ENCODE measurements at regions not wholly inside any gene's neighbourhood (a gene's known extent, or its start where the extent isn't known, plus 50 kb on each side); places are given as distances from the start of the nearest gene placed in this dataset.
"Not testable (repeated sequence)": the region's sequence is repeated elsewhere in the genome, so short reads cannot be mapped to it uniquely, and the experiment has no call there.

DNA sequence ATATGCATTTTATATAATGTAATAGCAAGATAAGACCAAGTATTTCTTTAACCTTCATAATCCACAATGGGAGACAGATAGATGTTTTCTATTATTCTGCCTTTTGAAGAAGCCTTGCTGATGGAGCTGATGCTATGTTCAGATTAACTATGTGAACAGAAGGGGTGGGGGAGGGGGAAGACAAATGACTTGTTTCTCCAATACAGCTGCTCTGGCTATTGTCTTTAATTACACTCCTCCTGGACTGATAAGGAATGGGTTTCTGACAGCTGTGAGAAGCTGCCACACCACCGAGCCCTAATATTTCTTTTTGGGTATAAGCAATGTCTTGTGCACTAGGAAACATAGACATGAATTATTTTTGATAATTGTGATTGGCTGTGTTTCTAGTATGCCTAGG lies 62.0 kb downstream of the CAVIN4 start:
- no peak for DNase-seq (ENCODE audit: low read depth)

DNA sequence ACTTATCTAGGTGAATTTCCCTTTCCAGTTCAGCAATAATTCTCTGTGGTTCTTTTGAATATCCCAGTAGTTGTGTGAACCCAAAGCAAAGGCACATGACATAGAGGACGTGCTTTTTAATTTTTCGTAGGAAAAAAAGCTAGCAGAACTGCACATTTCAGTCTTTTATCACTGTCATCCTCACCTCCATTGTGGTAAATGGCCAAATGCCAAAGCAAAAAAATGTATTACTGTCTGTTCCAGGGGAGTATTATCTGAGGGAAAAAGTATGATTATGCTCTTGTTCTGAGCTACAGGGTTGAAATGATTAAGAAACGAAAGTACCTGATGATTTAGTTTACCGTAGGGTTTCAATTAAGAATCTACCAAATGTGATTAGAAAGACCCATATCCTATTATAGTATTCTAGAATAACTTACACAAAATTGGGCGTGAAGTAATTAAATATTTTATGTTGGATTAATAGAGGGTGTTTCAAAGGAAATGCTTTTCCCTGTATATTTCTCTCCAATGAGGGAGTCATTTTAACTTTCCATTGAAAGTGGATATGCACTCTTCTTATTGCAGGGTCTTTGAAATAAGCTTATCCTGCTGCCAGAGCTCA lies 62.7 kb downstream of the CAVIN4 start:
- no peak for DNase-seq (ENCODE audit: low read depth)

DNA sequence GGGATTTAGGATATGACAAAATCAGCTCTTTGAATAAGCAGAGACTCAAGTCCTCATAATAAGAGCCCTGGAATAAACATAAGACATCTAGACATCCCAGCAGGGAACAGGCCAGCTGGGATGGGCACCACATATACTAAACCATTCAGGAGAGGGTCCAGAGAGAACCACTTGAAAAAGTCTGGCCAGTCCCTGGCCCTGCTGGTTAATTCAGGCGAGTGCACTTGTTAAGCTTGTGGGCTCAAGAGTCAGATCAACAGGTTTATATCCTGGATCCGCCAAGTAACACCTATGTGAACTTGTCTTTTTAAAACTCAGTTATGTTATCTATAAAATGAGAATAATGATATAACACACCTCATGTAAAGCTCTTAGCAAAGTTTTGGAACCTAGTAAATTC lies 63.3 kb downstream of the CAVIN4 start:
- DNase-seq (ENCODE audit: low read depth) = no peak

DNA sequence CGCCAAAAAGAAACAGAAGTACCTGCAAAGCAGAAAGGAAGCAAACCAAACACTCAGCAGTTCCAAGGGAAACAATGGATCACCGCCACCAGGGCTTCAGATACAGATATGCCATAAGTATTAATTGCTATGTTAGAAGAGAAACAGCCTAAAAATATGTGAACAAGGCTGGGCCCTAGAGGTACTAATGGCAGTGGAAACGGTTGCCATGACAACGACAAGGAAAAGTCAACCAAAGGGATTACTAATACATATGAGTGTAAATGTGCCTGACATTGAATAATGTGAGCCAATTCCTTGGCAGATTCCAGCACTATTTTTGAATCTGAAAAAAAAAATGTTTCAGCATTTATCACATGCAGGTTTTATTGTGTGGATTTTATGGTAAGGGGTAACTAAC lies 75.0 kb downstream of the CAVIN4 start:
- DNase-seq (ENCODE audit: low read depth) = no peak

DNA sequence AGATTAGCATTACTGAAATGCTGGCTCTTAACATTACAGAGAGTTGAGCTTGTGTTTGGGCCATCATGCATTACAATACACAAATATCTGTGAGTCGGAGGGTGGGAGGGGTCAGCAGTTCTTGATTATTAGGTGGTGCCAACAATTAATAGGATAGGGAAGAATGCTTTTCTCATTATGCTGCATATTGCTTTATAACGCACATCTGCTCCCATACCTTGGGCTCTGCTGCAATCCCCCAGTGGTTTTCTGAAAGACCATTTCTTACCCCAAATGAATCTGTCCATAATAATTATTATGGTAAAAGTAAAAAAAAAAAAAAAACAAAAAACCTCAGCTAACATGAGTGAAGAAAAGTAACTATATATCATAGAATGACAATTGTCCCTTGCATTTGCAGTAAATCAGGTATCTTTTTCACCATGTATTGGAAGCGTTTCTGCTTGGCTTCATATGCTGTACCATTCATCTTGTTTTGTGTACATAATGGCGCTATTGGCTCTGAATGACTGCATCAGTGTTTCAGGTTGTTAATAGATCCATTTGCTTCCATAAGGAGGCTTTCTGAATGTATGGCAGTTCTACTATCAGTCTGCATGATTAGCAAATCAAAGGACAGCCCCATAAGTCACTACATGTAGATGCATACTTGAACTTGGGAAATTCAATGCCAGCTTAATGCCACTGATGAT lies 75.9 kb downstream of the CAVIN4 start:
- DNase-seq (ENCODE audit: low read depth) = no peak

DNA sequence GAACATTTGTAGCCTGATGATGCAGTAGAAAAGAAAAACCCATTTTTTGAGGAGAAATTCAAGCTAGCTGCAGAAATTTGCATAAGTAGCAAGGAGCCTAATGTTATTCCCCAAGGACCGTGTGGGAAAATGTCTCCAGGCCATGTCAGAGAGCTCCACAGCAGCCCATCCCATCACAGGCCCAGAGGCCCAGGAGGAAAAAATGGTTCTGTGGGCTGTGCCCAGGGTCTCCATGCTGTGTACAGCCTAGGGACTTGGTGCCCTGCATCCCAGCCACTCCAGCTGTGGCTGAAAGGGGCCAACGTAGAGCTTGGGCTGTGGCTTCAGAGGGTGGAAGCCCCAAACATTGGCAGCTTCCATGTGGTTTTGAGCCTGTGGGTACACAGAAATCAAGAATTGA lies 79.0 kb downstream of the CAVIN4 start:
- not testable (repeated sequence) for DNase-seq (ENCODE audit: low read depth)

DNA sequence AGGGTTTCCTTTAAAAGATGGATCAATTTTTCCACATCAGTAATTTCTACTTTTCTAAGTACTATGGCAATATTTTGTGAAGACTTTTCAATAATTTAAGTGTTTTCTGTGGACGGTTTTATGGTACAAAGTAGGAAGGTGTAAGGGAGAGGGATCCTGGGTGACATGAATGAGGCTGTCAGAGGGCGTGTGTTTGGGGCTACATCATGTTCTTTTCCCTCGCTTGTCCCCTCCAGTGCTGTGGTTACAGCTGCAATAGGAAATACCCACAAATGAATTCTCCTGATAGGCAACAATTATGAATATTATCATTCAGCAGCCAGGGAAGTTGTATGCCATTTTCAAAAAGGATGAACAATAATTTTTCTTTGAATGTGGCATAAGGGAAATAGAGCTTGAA lies 83.8 kb downstream of the CAVIN4 start:
- no peak for DNase-seq (ENCODE audit: low read depth)

DNA sequence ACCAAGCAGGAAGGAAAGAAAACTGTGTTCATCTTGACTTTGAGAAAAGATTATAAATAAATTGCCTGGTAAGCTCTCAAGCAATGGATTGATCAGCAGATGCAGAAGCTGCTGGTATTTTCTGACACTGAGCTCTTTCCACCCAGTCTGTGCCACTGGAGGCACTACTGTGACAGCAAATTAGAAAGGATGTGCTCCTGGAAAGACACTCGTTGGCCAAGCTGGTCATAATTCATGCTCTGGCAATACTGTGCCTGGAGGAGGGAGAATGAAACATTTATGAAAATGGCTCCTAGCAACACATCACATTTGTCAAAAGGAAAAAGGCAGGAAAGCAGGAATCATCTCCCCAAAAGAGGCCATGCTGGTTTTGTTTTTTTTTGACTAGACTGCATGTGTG lies 84.2 kb downstream of the CAVIN4 start:
- DNase-seq (ENCODE audit: low read depth) = no peak

DNA sequence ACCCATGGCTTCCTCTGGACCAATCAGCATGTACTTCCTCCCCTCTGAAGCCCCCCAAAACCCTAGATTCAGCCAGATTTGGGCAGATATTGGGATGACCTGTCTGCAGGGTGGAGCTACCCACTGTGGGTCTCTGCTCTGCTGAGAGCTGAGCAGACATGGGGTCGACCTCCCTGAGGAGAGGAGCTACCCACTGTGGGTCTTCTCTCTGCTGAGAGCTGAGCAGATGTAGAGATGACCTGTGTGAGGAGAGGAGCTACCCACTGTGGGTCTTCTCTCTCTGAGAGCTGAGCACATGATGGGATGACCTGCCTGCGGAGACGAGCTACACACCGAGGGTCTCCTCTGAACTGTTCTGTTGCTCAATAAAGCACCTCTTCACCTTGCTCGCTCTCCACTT lies 89.6 kb downstream of the CAVIN4 start:
- no peak for DNase-seq (ENCODE audit: low read depth)

DNA sequence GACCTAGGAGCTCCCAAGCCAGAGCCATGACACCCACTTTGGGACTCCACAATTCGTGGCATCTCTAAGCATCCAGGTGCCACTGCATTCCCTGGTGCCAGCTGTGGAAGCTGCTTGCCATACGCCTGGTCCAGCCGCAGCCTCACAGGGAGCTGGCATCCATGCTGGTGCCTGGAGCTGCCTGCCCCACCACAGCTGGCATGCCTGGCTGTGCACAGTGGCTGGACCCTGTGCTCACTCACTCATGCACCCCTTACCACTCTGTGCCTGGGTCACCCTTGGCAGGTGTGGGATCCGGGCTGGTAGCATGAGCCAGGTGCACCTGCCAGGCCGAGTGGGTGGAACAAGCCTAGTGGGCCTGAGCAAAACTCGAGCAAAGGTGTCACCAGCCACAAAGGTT lies 90.1 kb downstream of the CAVIN4 start:
- no peak for DNase-seq (ENCODE audit: low read depth)

DNA sequence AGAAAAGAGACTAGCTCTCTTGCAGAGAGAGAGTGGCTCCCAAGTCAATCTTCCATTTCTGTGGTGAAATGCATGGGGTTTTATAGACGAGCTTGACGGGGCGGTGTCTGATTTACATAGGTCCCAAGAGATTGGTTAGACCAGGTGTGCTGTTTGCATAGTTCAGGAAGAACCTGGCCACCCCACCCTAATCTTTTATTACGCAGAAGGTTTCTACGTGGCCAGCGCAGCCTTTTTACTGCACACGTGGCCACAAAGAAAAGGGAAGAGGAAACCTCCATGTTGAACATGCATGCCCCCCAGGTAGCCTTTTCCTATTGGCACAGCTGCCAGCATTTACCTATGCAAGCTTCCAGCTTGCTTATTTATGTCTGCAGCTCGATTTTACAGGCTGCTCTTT lies 92.1 kb downstream of the CAVIN4 start:
- DNase-seq (ENCODE audit: low read depth) = no peak

DNA sequence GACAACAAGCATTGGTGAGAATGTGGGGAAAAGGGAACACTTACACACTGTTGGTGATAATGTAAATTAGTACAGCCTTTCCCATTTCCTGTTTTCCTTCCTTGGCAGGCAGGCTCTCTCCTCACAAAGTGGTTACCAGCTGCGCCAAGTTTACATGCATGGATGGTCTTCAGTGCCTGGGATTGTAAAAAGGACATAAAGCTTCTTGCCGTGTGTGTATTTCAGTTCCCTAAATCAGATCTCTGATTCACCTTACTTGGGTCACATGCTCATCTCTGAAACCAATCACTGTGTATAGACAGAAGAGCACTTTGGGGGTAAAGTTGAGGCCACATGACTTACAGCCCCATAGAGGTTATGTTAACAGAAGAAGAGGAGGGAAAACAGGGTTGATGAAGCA lies 92.8 kb downstream of the CAVIN4 start:
- DNase-seq (ENCODE audit: low read depth) = no peak

DNA sequence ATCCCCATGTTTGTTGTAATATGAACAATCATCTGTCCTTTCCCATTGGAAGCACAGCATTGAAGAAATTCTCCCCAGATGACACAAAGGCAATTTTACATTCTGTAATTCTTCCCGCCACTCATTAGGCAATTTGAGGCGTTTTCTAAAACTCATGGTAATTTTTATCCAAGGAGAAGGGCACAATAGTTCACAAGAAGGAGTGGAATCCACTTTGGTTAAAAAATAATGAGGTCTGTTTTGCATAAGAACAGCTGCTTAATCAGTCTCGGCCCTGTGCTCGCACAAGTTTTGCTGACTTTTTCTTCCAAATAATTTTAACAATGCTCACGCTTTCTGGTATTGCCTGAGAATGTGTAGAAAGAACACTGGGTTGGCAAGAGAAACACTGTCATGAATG lies 94.0 kb downstream of the CAVIN4 start:
- no peak for DNase-seq (ENCODE audit: low read depth)

DNA sequence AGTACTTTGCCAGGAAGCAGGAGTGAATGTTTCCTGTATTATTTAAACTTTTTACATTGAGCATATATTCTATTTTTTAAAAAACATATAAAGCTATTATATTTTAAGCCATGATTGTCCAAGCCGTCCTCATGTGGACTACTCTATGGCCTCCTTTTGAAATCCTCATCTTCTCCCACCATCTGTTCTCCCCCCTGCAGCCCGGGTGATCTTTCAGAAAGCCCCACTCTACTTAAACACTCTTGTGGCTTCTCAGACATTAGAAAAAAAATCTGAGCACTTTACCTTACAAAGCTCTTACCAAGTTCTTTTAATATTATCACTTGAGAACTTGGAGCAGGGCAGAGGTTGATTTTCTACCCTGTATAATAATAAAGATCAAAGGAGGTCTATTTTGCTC lies 95.4 kb downstream of the CAVIN4 start:
- DNase-seq (ENCODE audit: low read depth) = no peak

DNA sequence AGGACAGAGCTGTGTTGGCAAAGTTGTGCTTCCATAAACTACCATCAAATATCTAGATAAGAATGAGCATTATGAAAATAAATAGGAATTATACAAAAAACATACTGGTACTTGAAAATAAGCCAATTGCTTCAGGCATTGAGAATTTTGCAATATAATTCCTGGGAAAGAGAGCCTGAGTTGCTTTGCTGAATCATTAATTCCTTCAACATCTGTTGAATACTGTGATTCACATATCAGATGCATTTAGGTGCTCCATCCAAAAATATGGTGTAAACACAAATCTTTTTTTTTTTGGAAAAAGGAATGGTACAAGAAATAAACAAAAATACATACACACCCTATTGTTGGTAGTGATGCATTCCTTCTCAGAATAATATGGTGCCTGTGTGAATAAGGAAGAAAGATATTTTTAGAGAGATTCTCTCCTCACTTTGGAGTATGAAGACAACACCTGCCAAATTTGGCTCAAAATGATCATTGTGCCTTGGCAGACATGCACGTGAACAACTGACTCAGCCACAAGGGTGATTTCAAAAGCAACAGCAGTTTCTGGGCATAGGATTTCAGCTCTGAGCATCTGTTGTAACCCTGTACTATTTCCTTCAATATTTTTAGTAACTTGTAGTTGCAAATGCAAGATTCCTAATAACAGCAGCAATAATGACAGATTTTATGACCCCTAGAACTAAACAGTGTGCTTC lies 96.7 kb downstream of the CAVIN4 start:
- no peak for DNase-seq (ENCODE audit: low read depth)

DNA sequence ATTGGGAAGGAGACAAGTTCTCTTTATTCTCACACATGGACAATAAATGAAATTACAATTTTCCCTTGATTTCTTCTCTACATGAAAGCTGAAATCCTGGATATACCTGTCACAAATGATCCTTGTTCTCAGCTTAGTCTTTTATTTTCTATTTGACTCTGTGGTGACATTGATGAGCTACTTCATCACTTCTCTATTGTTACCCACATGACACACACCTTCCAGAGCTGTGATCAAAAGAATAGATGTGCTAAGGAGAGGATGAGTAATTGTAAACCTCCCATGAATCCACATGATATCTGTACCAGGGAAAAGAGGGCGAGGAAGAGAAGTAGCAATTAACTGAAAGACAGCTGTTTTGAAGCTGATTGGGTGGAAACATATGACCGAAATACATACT lies 102.0 kb downstream of the CAVIN4 start:
- DNase-seq (ENCODE audit: low read depth) = no peak

DNA sequence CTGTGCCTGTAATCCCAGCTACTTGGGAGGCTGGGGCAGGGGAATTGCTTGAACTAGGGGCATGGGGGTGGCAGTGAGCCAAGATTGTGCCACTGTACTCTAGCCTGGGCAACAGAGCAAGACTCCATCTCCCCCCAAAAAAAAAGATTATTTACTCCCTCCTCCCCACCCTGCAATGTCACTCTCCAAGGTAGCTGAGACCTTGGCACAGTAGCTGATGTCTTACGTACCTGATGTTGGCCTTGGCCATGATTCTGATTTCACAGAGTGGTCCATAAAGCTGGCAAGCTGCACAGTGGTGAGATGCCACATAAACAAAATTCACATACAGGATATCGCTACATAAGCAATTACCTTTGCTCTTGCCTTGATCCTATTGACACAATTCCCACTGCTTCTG lies 108.5 kb downstream of the CAVIN4 start:
- no peak for DNase-seq (ENCODE audit: low read depth)

DNA sequence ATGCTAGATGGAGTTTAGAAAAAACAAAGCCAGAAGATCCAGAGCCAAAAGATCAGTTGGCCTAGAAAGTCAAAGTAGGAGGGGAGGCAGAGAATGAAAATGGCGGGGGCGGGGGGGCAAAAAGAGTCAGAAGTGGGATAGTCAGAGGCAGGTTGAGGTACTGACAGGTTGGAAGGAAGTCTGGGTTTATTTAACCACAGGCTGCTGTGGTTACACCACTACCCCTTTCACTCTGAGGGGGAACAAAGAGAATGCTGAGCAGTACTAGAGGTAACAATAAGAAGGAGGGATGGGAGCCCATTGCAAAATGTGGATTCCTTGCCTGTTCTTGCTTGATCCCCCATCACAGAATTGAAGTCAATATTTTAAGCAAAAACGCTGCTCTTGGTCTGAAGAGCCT lies 111.8 kb downstream of the CAVIN4 start:
- no peak for DNase-seq (ENCODE audit: low read depth)

DNA sequence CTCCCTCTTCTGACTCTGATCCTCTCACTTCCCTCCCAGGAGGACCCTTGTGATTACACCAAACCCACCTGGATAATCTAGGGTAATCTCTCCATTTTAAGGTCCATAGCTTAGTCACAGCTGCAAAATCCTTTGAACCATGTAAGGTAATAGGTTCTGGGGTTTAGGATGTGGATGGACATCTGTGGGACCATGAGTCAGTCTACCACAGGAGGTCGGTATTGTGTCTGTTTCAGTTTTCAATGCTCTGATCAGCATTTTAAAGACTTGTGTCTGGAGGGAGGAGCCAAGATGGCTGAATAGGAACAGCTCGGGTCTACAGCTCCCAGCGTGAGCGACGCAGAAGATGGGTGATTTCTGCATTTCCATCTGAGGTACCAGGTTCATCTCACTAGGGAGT lies 112.6 kb downstream of the CAVIN4 start:
- no peak for DNase-seq (ENCODE audit: low read depth)

DNA sequence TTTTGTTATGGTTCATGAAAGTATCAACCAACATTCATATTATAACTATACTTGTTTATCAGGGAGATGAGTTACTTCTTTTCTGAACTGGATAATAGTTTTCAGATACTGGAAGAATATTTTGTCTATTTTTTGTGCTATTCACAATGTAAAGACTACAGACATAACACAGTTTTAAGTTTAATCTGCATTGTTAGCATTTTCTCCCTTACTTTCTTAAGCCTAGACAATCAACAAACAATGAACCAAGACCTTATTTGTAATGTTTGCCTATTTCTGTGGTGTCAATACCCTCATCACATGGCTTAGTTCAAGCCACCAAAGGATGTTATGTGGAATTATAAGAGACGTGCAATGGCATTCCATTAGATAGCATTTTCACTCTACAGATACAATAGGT lies 119.5 kb downstream of the CAVIN4 start:
- DNase-seq (ENCODE audit: low read depth) = no peak

DNA sequence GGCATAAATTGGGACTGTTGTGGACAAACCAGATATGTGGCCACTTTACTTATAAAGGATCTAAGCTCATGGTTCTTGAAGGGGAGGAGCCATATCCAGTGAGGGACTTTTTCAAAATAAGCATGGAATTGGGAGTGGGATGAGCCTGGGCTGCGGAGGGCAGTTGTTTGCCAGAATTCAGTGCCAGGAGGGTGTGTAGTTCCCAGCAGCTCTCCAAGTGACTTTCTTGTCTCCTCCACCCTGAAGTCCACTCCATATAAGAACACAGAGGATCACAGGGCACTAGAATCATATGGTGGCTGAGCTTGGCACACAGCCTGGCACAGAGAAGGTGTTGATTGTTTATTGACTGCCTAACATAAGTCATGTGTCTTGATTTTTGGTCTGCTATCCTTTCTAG lies 121.1 kb downstream of the CAVIN4 start:
- no peak for DNase-seq (ENCODE audit: low read depth)

DNA sequence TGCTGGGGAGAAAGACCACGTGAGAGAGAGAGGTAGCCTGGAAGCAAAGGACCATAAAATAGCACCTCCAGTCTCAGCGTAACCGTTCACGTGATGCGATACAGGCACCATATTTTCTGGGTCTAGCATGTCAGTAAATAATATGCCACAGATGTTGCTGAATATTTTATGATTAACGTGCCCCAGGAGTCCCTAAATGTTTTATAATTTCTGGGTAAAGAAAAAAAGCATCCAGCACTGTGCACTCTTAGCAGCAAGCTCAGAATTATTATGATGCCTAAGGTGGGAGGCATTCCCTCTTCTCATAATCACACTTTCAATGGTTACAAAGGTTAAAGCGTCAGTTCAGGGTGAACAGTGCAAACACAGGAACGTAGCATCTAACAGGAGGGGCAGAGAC lies 121.8 kb downstream of the CAVIN4 start:
- DNase-seq (ENCODE audit: low read depth) = no peak

DNA sequence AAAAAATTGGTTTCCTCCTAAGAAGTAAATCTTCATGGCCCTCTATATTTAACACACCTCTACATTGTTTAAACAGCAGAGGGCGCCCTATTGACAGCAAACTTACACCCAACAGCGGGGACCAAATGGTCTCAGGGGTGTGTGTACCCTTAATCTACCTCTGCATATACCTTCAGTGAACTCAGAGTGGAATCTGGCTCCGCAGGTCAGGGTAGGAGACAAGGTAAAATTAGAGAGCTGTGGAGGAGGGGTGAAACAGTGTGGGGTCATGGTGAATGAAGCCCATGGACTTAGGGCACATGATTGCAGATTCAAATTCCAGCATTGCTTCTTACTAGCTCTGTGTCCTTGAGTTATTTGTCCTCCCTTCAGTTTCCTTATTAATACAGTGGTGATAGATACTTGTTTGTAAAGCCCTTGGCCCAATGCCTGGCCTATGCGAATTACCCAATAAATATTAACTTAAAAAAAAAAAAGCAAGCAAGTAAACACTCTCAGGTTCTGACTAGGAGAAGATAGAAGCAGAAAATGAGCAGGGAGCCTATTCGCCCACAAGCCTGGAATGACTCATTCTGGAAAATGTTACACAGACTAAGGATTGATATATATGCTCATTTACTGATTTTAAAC lies 122.9 kb downstream of the CAVIN4 start:
- DNase-seq (ENCODE audit: low read depth) = no peak

Measured in activated T-cell treated with anti-CD3 and anti-CD28 coated beads for 24 hours (primary cell).